ENCODE measurements at regions not wholly inside any gene's neighbourhood (a gene's known extent, or its start where the extent isn't known, plus 50 kb on each side); places are given as distances from the start of the nearest gene placed in this dataset.
"Not testable (repeated sequence)": the region's sequence is repeated elsewhere in the genome, so short reads cannot be mapped to it uniquely, and the experiment has no call there.

DNA sequence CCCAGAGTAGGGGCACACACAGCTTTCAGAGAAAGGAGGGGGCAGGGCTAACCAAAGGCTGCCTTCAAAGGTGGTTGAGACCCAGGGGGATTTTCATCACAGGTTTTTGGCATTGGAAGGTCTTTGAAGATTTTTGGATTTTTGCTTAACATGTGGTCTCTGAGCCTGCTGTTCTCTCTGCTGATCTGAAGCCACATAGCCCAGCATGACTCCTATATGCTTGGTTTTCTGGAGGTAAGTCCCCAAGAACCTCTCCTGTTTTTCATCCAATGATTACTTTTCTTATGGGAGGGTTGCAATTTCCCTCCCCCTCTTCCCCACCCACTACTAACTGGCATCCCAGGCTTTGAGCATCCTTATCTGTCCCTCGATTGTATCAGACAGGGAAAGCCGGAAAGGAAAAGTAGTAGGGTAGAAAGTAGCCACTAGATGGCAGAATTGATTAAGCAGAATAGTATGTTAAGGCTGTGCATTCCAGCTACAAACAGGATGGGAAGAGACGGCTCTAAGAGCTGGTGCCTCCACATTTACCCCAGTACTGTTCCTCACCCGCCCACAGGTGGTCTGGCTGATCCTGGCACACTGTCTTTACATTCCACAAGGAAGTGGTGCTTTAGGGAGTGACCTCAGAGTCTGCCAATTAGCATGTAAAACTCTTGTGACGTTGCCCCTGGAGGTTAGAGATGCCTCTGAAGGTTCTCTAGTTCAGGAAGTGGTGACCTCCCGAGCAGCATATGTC lies 218.9 kb upstream of the EDNRB start:
- peak; percentile 29 for DNase-seq

GRCh38 chr13:78136966-78137365 lies 218.3 kb upstream of the EDNRB start:
- DNase-seq = no peak

DNA sequence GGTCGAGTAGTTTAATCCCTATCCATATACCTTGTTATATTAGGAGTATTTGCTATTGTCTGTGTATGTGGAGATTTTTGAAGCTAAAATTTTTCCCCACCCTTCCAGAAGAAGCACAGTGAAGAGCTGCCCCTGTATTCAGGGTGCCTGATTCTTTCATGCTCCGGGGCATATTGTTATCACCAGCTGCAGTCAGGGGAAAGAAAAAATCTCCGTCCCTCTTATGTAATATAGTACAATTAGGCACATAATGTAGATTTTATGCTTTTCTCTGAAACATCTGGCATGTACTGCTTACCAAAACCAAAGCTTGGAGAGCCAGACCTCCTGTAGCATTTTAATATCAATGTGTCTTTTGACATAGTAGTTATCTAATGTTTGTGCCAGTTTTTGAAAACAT lies 214.9 kb upstream of the EDNRB start:
- DNase-seq = no peak

GRCh38 chr13:78131811-78132210 lies 213.2 kb upstream of the EDNRB start:
- no peak for DNase-seq

DNA sequence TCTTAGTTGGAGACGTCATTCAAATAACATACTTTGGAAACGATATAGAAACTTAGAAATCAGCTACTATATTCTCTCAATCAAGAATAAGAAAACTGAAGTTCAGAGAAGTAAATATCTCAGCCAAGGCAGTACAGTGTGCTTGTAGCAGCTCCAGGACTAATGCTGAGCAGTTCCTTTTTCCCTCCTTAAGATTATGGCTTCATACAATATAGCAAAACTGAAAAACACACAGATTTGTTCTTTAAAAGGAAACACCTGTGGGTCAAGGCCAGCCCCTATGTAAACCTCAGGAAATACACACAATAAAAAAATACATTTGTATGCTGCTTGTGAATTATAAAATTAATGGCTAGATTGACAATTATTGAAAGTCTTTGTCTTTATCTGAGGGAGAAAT lies 212.7 kb upstream of the EDNRB start:
- no peak for DNase-seq

- no peak for DNase-seq
Measured at GRCh38 chr13:78129823-78130222, 211.2 kb upstream of the EDNRB start.

DNA sequence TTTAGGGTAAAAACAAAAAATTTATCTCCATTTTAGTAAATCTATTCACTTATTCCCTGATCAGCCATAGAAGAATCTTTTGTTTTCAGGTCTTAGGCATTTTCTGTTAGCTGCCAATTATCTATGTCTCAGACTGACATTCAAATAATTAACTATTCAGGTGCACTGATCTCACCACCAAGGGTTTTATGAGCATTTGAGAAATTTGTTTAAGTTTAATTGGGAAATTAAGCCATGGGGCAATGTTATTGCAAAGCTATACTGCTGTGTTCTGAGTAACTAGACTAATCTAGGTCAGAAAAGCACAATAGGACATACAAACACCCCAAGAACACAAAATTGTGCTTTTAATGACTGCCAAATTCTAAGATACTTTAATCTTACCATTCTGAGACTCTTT lies 210.7 kb upstream of the EDNRB start:
- DNase-seq = no peak

DNA sequence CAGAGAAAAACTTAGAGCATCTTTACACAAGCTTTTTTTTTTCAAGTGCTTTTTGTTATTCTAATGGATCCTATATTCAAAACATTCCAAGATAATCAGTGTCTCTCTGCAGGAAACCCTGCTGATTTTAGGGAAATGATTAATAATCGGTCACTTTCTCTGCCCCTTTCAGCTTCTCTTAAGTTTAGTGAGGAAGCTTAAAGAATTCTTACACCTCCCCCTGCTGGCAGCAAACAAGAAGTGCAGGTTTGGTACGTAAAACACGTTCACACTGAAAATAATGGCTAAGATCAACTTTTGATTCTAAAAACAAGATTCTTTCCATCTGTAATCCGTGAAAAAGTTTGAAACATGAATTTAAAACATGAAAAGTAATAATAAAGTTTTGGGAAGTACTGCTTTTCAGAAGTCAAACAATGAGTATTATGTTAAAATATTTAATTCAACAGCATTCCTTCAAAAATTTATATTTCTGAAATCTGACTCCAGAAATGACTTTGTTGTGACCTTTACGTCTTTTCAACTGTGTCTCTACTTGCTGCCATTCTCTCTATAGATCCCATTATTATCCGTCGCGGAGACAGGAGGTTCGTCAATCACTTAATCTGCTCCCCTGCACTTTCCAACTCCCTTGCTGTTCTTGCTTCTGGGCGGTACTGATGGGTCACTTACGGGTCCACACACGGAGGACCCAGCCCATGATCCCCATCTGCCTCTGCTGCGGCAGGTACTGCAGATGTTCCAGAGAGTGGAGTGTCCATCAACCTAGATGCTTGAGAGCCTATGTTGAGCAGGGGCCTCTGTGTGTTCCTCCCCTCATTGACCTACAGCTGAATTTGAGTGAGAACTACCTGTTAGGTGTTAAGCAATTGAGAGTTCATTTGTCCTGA lies 203.1 kb upstream of the EDNRB start:
- DNase-seq = peak; percentile 50

DNA sequence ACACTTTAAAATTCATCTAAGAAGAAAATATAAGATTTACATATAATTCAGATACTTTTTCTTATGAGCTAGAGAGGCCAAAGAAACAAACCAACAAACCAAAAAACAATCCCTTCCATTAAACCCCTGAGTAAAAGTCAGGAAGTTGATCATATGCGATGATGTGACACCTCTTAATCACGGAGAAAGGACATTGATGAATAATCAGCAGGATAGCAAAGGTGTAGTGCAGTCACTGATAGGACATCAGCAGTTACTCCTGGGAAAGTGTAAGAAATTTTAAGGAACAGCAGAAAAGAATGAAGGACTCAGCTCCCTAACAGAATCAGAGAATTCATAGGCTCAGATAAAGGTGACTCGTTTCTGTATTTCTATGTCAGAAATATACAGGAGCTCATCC lies 202.4 kb upstream of the EDNRB start:
- no peak for DNase-seq

DNA sequence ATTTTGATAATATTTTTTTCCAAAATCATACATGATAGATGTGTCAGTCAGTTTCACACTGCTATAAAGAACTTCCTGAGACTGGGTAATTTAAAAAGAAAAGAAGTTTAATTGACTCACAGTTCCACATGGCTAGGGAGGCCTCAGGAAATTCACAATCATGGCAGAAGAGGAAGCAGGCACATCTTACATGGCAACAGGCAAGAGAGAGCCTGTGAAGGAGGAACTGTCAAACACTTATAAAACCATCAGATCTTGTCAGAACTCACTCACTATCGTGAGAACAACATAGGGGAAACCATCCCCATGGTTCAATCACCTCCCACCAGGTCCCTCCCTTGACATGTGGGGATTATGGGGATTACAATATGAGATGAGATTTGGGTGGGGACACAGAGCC lies 201.5 kb upstream of the EDNRB start:
- not testable (repeated sequence) for DNase-seq

DNA sequence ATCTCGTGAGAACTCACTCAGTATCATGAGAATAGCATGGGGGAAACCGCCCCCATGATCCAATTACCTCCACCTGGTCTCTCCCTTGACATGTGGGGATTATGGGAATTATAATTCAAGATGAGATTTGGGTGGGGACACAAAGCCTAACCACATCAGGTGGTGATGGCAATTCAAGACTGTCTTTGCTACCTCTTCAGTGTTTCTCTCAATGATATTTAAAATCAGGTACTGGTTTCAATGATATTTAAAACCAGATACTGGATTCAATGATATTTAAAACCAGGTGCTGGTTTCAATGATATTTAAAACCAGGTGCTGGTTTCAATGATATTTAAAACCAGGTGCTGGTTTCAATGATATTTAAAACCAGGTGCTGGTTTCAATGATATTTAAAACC lies 198.4 kb upstream of the EDNRB start:
- not testable (repeated sequence) for DNase-seq

DNA sequence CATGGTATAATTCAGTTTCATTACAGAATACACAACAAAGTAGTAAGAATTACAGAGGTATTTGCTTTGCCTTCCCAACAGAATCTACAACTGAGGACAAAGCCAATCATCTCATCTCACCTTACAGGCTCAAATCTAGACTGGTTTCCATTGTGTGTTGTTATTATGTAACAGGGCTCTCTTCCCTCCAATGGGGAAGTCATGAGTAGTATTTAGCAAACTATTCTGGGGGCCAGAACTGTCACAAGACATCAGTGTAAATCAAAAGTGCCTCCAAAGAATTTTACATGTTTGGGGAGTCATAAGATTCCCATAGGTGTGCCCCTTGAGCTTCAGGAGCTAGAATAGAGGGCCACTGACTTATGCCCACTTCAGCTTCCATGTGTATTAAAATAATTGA lies 187.0 kb upstream of the EDNRB start:
- no peak for DNase-seq

DNA sequence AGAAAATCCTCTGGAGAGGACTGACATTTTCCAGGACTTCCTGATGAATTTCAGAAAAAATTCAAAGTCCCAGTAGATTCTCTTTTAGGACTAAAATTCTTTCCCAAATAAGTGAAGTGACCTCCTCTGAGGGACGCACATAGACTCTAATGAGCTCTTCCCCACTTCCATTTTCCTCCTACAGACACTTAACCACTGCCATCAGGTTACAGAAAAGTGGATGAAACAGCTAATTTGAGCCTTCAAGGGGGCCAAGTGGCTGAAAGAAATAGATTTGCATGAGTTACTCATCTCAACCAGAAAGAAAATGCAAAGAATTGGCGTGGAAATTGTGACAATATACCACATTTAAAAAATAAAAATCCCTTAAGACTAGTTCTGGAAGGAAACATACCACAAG lies 185.3 kb upstream of the EDNRB start:
- no peak for DNase-seq

DNA sequence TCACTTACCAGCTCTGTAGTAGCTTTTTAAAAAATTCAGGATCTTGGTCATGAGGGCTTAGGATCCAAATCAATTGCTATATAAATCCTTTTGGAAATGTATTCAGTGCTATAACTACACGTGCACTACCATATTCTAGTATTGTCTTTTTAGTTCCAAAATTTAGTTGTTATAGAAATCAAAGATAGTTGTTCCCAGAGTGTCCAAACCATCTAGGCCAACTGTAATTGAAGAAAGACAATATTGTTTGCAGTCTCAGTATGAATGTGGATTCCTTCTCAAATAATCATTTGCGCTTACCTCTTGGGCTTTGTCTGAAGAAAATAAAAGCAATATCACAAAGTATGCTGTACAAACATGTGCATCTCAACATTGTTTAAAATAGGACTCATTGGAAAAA lies 184.1 kb upstream of the EDNRB start:
- DNase-seq = peak; percentile 49

GRCh38 chr13:78102121-78102677 lies 183.6 kb upstream of the EDNRB start:
- DNase-seq = peak; percentile 65

DNA sequence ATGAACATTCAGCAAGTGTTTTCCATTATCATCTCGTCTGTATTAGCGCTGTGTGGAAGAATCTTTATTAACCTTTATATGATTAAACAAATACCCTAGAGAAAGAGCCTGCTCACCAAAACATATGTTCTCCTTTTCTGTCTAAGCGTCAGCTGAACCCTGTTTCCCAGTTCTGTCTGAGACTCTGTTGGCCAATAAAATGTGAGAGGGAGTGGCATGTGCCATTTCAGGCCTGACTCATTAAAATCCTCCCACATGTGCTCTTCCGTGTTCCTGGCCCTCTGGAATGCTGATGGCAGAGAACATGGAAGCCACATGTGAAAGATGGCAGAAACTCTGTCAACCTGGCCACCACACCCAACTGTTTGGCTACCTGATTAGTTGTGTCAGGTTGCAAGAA lies 181.9 kb upstream of the EDNRB start:
- DNase-seq = no peak

- DNase-seq = no peak
Measured at GRCh38 chr13:78098249-78098648, 179.6 kb upstream of the EDNRB start.

DNA sequence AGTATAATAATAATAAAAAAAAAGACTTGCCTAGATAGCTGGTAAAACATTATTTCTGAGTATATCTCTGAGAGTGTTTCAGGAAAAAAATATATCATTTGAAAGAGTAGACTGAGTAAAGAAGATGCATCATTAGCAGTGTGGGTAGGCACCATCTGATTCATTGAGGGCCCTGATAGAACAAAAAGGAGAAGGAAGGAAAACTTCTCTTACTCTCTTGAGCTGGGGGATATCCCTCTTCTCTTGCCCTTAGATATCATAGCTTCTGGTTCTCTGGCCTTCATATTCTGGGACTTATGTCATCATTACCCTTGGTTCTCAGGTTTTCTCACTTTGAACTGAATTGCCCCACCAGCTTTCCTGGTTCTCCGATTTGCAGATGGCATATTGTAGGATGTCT lies 177.6 kb upstream of the EDNRB start:
- no peak for DNase-seq

- DNase-seq = no peak
Measured at GRCh38 chr13:78087966-78088678, 169.5 kb upstream of the EDNRB start.

DNA sequence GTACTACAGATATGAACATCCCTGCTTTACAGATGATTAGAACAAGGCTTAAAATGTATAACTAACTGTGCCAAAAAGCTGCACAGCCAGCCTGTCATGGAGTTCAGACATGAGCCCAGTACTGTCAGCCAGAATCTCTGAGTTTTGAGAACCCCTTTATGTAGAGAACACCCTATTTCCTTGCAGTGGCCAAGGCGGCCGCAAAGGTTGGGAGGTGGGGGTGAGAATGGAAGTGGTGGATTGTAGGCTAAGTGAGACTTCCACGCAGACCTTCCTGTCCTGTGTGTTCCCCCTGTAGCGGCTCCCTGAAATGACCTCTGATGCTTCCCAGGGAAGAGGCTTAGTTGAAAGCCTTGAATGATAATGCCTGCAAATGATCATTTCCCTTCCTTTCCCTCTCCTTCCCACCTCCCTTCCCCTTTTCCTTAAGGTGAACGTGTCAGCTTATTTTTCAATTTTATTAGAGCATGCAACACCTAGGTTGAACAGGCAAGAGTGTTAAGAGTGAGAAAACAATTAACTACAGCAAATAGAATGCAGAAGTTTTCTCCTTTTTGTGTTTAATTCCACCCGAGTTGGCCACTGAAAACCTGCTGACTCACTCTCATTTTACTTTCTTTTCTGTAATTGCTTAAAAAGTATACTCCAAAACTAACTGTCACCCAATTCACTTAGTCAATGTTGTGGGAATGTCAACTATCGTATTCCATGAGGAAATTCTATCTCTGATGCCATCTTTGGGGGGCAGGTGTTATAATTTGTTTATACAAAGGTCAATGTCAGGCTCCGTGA lies 167.0 kb upstream of the EDNRB start:
- no peak for DNase-seq

DNA sequence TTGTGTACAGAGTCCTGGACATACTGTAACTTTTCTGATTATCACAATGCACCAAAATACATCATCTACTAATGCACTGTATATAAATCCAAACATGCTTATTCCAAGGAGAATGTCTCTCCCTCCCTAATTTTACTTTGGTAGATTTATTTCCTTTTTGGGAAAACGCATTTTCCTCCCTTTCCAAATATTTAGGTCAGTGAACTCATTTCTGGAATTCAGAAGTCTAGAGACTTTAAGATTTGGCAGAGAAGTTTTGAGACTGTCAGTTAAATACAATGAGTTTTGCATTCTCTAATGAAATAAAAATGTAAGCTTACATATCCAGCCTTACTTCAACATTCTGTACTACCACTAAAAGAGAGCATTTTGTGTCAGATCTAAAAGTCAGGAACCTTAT lies 165.8 kb upstream of the EDNRB start:
- DNase-seq = peak; percentile 69

DNA sequence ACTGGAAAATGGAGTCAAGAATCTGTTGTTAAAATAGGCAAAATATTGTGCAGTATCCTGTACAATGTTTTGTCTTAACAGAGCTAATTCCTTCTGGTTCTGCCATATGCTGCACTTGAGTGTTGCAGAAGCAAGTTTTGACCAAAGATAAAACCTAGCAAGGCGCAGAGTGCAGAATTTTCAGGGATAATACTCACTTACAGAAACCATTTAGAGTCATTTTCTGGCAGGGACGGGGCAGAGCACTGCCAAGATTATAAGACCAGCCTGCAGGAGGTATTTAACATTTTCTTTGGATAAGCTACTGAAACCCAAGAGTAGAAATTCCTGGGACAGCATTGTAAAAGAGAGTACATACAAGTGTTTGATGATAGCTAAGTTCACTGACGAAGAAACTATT lies 159.5 kb upstream of the EDNRB start:
- DNase-seq = no peak
